ENCODE measurements at regions not wholly inside any gene's neighbourhood (a gene's known extent, or its start where the extent isn't known, plus 50 kb on each side); places are given as distances from the start of the nearest gene placed in this dataset.
"Not testable (repeated sequence)": the region's sequence is repeated elsewhere in the genome, so short reads cannot be mapped to it uniquely, and the experiment has no call there.

- 81 to 91% methylated on average over 2 of the region's 2 CpGs for WGBS, 2 donors
Observed at GRCh38 chr3:135598597-135598996, 366.9 kb upstream of the PPP2R3A start.

DNA sequence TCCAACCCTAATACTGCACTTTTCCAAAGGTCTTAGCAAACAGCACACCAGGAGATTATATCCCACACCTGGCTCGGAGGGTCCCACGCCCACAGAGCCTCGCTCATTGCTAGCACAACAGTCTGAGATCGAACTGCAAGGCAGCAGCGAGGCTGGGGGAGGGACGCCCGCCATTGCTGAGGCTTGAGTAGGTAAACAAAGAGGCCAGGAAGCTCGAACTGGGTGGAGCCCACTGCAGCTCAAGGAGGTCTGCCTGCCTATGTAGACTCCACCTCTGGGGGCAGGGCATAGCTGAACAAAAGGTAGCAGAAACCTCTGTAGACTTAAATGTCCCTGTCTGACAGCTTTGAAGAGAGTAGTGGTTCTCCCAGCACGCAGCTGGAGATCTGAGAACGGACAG lies 361.0 kb upstream of the PPP2R3A start:
- H3K27me3 ChIP-seq; H3K9me3 ChIP-seq; H3K36me3 ChIP-seq; H3K27ac ChIP-seq; H3K4me3 ChIP-seq; DNase-seq; intact Hi-C loops (cut with DNase I); H3K4me1 ChIP-seq: not testable (repeated sequence)
- WGBS, 2 donors = 66 to 87% methylated on average over 10 of the region's 10 CpGs

More at GRCh38 chr3:135598597-135598996, 366.9 kb upstream of the PPP2R3A start:
- no peak for DNase-seq
- Histone ChIP-seq H3K36me3 (no peaks in the 10 kb centered on the region), H3K4me1 (no peaks in the 10 kb centered on the region), H3K27ac (no peak overlapping the region), H3K27me3 (no peaks in the 10 kb centered on the region), H3K9me3 (no peaks in the 10 kb centered on the region), H3K4me3 (no peak overlapping the region)
- TF ChIP-seq, protein P1, sequence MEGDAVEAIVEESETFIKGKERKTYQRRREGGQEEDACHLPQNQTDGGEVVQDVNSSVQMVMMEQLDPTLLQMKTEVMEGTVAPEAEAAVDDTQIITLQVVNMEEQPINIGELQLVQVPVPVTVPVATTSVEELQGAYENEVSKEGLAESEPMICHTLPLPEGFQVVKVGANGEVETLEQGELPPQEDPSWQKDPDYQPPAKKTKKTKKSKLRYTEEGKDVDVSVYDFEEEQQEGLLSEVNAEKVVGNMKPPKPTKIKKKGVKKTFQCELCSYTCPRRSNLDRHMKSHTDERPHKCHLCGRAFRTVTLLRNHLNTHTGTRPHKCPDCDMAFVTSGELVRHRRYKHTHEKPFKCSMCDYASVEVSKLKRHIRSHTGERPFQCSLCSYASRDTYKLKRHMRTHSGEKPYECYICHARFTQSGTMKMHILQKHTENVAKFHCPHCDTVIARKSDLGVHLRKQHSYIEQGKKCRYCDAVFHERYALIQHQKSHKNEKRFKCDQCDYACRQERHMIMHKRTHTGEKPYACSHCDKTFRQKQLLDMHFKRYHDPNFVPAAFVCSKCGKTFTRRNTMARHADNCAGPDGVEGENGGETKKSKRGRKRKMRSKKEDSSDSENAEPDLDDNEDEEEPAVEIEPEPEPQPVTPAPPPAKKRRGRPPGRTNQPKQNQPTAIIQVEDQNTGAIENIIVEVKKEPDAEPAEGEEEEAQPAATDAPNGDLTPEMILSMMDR (IDR thresholded peaks at IDR 0.05) = no peak
- TF ChIP-seq POLR2A (IDR thresholded peaks at IDR 0.05) = no peak
- TF ChIP-seq POLR2AphosphoS5 (IDR thresholded peaks at IDR 0.05) = no peak
- no peak for TF ChIP-seq EP300 (IDR thresholded peaks at IDR 0.05)
- intact Hi-C loops (cut with DNase I) = no loop called here

DNA sequence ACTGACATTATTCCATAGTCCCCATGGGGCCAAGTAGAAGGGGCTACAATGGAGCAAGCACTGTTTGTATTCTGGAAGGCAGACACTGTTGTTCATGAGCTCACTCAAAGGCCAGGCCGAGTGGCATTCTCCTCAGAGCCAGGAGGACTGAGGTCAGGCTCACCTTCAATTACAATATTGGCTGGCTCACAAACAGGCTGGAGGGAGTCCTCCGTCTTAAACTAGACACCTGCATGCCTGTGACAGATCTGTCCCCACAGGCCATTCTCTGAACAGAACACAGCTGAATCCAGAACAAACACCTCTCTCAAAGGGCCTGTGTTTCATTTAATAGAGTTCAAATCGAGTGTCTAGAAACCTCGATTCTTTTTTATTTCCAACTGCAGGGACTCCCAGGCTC lies 347.4 kb upstream of the PPP2R3A start:
- intact Hi-C loops (cut with DNase I) = no loop called here
- no peak overlapping the region for H3K4me3 ChIP-seq

DNA sequence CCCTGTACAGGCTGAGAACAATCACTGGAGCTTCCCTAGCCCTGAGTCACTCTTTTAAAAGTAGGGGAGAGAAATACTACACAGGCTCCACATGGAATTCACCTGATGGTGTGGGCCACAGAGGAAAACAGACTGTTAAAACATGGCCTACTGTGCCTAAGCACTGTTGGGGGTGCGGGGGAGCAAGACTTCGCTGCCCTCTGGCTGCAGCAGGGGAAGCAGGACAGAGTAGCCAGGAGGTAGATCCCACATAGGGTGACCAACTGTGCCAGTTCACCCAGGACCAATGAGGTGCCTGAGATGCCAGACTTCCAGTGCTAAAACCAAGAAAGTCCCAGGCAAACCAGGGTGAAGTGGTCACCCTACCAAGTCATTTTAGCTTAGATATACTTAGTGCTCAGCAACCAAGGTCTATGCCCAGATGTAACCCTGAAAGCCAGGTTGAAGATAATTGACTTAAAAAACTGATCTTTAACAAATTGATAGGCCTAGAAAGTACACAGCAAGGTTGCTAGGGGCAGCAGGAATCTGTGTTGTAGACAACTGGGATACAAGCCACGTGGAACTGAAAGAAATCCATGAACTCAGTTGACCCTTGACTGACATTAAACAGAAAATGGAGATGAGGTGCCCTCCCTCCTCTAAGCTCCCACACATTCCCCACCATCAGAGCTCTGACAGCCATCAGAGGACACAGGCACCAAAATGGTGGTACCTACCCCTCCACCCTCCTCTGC lies 344.2 kb upstream of the PPP2R3A start:
- no peaks in the 10 kb centered on the region for H3K27me3 ChIP-seq
- DNase-seq = no peak
- WGBS, 2 donors = 77% methylated on average over 3 of the region's 3 CpGs
- H3K4me1 ChIP-seq = no peaks in the 10 kb centered on the region
- H3K36me3 ChIP-seq = no peaks in the 10 kb centered on the region
- intact Hi-C loops (cut with DNase I) = no loop called here
- TF ChIP-seq POLR2AphosphoS5 (IDR thresholded peaks at IDR 0.05) = no peak
- TF ChIP-seq, protein P1 (IDR thresholded peaks at IDR 0.05) = no peak
- no peak for TF ChIP-seq POLR2A (IDR thresholded peaks at IDR 0.05)
- TF ChIP-seq EP300 (IDR thresholded peaks at IDR 0.05) = no peak
- no peak overlapping the region for H3K27ac ChIP-seq
- no peak overlapping the region for H3K4me3 ChIP-seq
- H3K9me3 ChIP-seq = no peaks in the 10 kb centered on the region

More for the DNA sequence above, 347.4 kb upstream of the PPP2R3A start:
- TF ChIP-seq, protein P1 (IDR thresholded peaks at IDR 0.05) = no peak
- TF ChIP-seq POLR2AphosphoS5 (IDR thresholded peaks at IDR 0.05) (no peak), EP300 (IDR thresholded peaks at IDR 0.05) (no peak), POLR2A (IDR thresholded peaks at IDR 0.05) (no peak)
- H3K27ac ChIP-seq = no peak overlapping the region
- no peaks in the 10 kb centered on the region for H3K36me3 ChIP-seq
- H3K27me3 ChIP-seq = no peaks in the 10 kb centered on the region
- no peak for DNase-seq
- 80 to 81% methylated on average over 4 of the region's 4 CpGs for WGBS, 2 donors
- no peaks in the 10 kb centered on the region for H3K9me3 ChIP-seq
- H3K4me1 ChIP-seq = no peaks in the 10 kb centered on the region

DNA sequence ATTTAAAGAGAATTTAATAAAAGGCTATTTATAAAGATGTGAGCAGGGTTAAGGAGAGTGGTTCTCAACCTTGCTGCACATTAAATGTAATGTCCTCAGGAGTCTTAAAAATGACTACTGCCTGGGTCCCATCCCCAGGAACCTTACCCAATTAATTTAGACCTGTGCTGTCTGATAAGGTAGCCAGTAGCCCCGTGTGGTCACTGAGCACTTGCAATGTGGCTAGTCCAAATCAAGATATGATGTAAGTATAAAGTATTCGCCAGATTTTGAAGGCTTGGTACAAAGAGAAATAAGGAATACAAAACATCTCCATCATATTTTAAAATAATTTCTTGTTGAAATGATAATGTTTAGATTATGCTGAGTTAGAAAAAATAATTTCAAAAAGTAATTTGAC lies 343.3 kb upstream of the PPP2R3A start:
- no peaks in the 10 kb centered on the region for H3K4me1 ChIP-seq
- H3K27ac ChIP-seq = no peak overlapping the region
- WGBS, 2 donors = 85 to 87% methylated on average over 2 of the region's 2 CpGs
- H3K9me3 ChIP-seq = no peaks in the 10 kb centered on the region
- intact Hi-C loops (cut with DNase I) = no loop called here
- no peaks in the 10 kb centered on the region for H3K36me3 ChIP-seq
- no peak for DNase-seq
- no peak overlapping the region for H3K4me3 ChIP-seq
- TF ChIP-seq EP300 (IDR thresholded peaks at IDR 0.05) (no peak), POLR2AphosphoS5 (IDR thresholded peaks at IDR 0.05) (no peak)
- TF ChIP-seq, protein P1 (IDR thresholded peaks at IDR 0.05) = no peak
- H3K27me3 ChIP-seq = no peaks in the 10 kb centered on the region

All from sigmoid colon (tissue), 6 donors.